Uterus (tissue), 2 donors: ENCODE measurements at regions not wholly inside any gene's neighbourhood (a gene's known extent, or its start where the extent isn't known, plus 50 kb on each side); places are given as distances from the start of the nearest gene placed in this dataset.

Experiments
- POLR2A ChIP-seq, 2 donors: fragments of 450-650 bp; IDR thresholded peaks; one replicate each; pipeline ENCODE4 v1.6.1; 2016; ENCODE audit warnings: antibody characterized with exemption in 2 of 2, mild to moderate bottlenecking in 1 of 2, moderate library complexity in 1 of 2
- TF ChIP-seq, protein P1 (sequence below), 4 experiments: fragments of 200-600 bp in 2 of 4; fragments of 450-650 bp in 2 of 4; sonication (generic) in 2 of 4; IDR thresholded peaks; one replicate each; pipeline ENCODE4 v1.5.1; 2016 to 2019; ENCODE audit warnings: antibody characterized with exemption in 4 of 4, mild to moderate bottlenecking in 2 of 4, moderate library complexity in 1 of 4

DNA sequence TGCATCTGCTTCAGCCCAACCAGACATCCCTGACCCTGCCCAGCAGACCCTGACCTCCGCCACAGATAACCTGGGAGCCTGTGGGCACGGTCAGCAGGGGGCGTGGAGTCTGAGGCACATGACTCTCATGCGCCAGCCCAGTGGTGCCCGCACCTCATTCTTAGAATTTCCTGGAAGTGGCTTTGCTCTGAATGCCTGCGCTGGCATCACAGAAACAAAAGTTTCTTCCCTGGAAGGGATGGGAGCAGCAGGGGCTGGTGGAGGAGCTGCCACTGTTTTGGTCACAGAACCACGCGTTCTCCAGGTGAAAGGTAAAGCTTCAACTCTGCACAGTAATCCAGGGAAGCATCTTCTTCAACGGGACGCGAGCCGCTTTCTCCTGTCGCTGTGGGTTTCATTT, 67.9 kb upstream of the DUSP22 start:
- TF ChIP-seq, protein P1, sequence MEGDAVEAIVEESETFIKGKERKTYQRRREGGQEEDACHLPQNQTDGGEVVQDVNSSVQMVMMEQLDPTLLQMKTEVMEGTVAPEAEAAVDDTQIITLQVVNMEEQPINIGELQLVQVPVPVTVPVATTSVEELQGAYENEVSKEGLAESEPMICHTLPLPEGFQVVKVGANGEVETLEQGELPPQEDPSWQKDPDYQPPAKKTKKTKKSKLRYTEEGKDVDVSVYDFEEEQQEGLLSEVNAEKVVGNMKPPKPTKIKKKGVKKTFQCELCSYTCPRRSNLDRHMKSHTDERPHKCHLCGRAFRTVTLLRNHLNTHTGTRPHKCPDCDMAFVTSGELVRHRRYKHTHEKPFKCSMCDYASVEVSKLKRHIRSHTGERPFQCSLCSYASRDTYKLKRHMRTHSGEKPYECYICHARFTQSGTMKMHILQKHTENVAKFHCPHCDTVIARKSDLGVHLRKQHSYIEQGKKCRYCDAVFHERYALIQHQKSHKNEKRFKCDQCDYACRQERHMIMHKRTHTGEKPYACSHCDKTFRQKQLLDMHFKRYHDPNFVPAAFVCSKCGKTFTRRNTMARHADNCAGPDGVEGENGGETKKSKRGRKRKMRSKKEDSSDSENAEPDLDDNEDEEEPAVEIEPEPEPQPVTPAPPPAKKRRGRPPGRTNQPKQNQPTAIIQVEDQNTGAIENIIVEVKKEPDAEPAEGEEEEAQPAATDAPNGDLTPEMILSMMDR (IDR thresholded peaks at IDR 0.05): no peak
- no peak for TF ChIP-seq POLR2A (IDR thresholded peaks at IDR 0.05)
